Activated T-cell treated with anti-CD3 and anti-CD28 coated beads, Interleukin-2, amount 50 U/mL, for 4 hours (primary cell): ENCODE measurements at regions not wholly inside any gene's neighbourhood (a gene's known extent, or its start where the extent isn't known, plus 50 kb on each side); places are given as distances from the start of the nearest gene placed in this dataset.

ENCODE experiments used
- ATAC-seq, 2 donors: fragments of 200-7000 bp; cut with Tn5 transposase; one replicate each; pipeline ENCODE4 v1.10.0; 2021
- DNase-seq: peaks from one replicate; pipeline ENCODE4 v3.0.0-alpha.2; 2020
- H3K27me3 Mint-ChIP-seq: one replicate; pipeline ENCODE4 v1.8.0; 2021; ENCODE audit warnings: low read depth, mixed read lengths
- H3K36me3 Mint-ChIP-seq: one replicate; pipeline ENCODE4 v1.8.0; 2022; ENCODE audit warnings: mixed read lengths; ENCODE audit not compliant: insufficient read depth
- H3K4me1 Mint-ChIP-seq: one replicate; pipeline ENCODE4 v1.8.0; 2021; ENCODE audit warnings: low read depth, mixed read lengths
- H3K4me3 Mint-ChIP-seq: one replicate; pipeline ENCODE4 v1.8.0; 2021; ENCODE audit warnings: mild to moderate bottlenecking, moderate library complexity, mixed read lengths
- H3K9me3 Mint-ChIP-seq: one replicate; pipeline ENCODE4 v1.8.0; 2021; ENCODE audit warnings: mixed read lengths

DNA sequence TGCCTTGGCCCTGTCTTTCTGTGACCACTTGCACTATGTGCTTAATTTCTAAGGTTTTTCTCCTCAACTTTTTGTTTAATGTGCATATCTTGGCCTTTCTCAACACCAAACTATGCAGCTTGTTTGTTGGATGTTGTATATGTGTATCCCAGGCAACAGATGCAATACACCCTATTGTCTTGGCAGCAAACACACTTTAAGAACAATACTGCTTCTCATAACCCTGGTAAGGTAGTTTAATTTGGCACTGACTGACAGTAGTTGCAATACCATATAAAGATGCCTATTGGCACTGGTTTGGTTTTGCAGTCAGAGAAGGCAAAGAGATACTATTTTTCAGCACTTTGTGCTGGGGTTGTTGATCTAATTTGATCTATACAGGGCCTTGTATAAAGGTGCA lies 360.7 kb upstream of the CWC22 start:
- no peak for ATAC-seq
- H3K4me1 Mint-ChIP-seq: no peaks in the 10 kb centered on the region
- no peak for DNase-seq
- H3K27me3 Mint-ChIP-seq: no peaks in the 10 kb centered on the region
- no peaks in the 10 kb centered on the region for H3K36me3 Mint-ChIP-seq
- no peaks in the 10 kb centered on the region for H3K9me3 Mint-ChIP-seq
- H3K4me3 Mint-ChIP-seq: no peak overlapping the region

DNA sequence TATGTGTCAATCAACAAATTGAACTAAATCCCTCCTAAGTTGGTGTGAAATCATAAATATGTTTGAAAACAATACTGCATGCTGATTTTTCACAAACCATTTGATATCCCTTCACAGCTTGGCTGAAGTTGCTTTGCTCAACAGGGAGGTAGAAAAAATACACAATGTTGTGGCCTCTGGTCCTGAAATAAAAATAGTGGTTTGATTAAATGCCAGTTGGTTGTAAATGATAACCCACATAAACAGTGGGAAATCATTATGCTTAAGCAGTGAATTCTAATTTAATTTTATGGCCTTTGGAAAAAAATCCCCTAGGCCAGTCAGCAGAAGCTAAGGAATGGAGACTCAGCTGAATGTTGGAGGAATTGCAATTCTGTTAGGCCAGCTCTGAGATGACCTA lies 359.4 kb upstream of the CWC22 start:
- no peak for ATAC-seq
- Mint-ChIP-seq H3K4me1 (no peaks in the 10 kb centered on the region), H3K9me3 (no peaks in the 10 kb centered on the region), H3K27me3 (no peaks in the 10 kb centered on the region), H3K4me3 (no peak overlapping the region), H3K36me3 (no peaks in the 10 kb centered on the region)
- DNase-seq: no peak

GRCh38 chr2:180364719-180365118 lies 357.6 kb upstream of the CWC22 start:
- H3K4me3 Mint-ChIP-seq: no peak overlapping the region
- H3K9me3 Mint-ChIP-seq: no peaks in the 10 kb centered on the region
- no peaks in the 10 kb centered on the region for H3K27me3 Mint-ChIP-seq
- no peak for DNase-seq
- H3K36me3 Mint-ChIP-seq: no peaks in the 10 kb centered on the region
- ATAC-seq: no peak
- H3K4me1 Mint-ChIP-seq: peaks cover 6% of the 10 kb centered on the region

- Mint-ChIP-seq H3K27me3 (no peaks in the 10 kb centered on the region), H3K4me1 (peaks cover 6% of the 10 kb centered on the region), H3K4me3 (no peak overlapping the region), H3K9me3 (no peaks in the 10 kb centered on the region), H3K36me3 (no peaks in the 10 kb centered on the region)
- ATAC-seq (no peak), DNase-seq (no peak)
These were observed 353.2 kb upstream of the CWC22 start for GRCh38 chr2:180360283-180360618.

GRCh38 chr2:180359522-180360282 lies 352.6 kb upstream of the CWC22 start:
- no peaks in the 10 kb centered on the region for H3K9me3 Mint-ChIP-seq
- no peaks in the 10 kb centered on the region for H3K36me3 Mint-ChIP-seq
- no peaks in the 10 kb centered on the region for H3K27me3 Mint-ChIP-seq
- DNase-seq (no peak), ATAC-seq (no peak)
- H3K4me1 Mint-ChIP-seq: peaks cover 6% of the 10 kb centered on the region
- no peak overlapping the region for H3K4me3 Mint-ChIP-seq

DNA sequence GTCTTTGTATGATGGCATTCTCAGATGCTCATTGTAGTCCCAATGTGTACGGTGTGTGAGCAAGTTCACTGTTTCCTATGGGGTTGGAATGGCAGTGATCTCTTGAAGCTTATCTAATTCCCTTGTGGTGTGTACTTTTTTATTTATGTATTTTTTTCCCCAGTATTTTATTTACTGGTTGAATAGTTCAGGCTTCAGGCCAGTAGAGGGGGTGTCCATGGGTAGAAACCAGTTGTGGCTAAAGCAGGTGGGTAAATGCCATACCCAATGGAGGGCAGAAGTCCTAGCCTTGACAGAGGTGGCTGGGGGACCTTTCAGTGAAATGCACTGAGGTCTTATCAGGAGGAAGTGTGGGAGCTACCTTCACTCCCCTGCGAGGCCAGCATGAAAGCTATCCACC lies 351.4 kb upstream of the CWC22 start:
- Mint-ChIP-seq H3K4me3 (no peak overlapping the region), H3K36me3 (no peaks in the 10 kb centered on the region), H3K27me3 (no peaks in the 10 kb centered on the region), H3K9me3 (no peaks in the 10 kb centered on the region), H3K4me1 (peaks cover 6% of the 10 kb centered on the region)
- DNase-seq (no peak), ATAC-seq (no peak)

DNA sequence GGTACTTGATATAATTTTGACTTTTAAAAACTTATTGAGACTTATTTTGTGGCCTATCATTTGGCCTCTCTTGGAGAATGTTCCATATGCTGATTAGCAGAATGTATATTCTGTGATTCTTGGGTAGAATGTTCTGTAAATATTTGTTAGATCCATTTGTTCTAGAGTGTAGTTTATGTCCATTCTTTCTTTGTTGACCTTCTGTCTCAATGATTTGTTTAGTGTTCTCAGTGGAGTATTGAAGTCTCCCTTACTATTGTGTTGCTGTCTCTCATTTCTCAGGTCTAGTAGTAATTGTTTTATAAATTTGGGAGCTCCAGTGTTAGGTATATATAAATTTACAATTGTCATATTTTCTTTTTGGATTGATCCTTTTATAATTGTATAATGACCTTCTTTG lies 349.6 kb upstream of the CWC22 start:
- H3K9me3 Mint-ChIP-seq: no peaks in the 10 kb centered on the region
- H3K4me1 Mint-ChIP-seq: peaks cover 6% of the 10 kb centered on the region
- no peak for ATAC-seq

DNA sequence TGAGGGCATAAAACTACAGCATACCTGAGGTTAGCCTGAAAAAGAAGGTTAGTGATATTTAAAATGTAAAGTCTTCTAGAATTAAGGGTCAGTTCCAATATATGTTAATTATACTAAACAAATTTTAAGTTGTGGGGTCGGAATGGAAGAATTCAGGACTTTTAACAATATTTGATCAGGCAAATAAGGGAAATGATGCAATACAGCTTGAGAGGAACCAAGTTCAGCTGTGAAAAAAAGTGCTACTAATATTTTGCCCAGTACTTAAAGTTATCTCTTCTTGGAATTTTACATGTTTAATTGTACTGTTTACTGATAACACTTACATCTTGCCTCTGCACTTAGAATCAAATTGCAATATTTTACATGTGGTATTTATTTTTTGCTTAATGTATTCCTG lies 345.5 kb upstream of the CWC22 start:
- no peak for DNase-seq
- no peak for ATAC-seq
- Mint-ChIP-seq H3K4me3 (no peak overlapping the region), H3K27me3 (no peaks in the 10 kb centered on the region), H3K9me3 (no peaks in the 10 kb centered on the region), H3K36me3 (no peaks in the 10 kb centered on the region), H3K4me1 (no peaks in the 10 kb centered on the region)

More for the DNA sequence above, 349.6 kb upstream of the CWC22 start:
- Mint-ChIP-seq H3K4me3 (no peak overlapping the region), H3K27me3 (no peaks in the 10 kb centered on the region), H3K36me3 (no peaks in the 10 kb centered on the region)
- no peak for DNase-seq

- Mint-ChIP-seq H3K36me3 (no peaks in the 10 kb centered on the region), H3K4me3 (no peak overlapping the region), H3K9me3 (peaks cover 8% of the 10 kb centered on the region), H3K27me3 (no peaks in the 10 kb centered on the region), H3K4me1 (no peaks in the 10 kb centered on the region)
- DNase-seq: no peak
- ATAC-seq: no peak
These were observed 342.7 kb upstream of the CWC22 start for GRCh38 chr2:180349809-180350208.

GRCh38 chr2:180343528-180344345 lies 336.6 kb upstream of the CWC22 start:
- Mint-ChIP-seq H3K9me3 (peaks cover 16% of the 10 kb centered on the region), H3K4me3 (no peak overlapping the region), H3K36me3 (no peaks in the 10 kb centered on the region), H3K27me3 (no peaks in the 10 kb centered on the region), H3K4me1 (no peaks in the 10 kb centered on the region)
- no peak for ATAC-seq
- no peak for DNase-seq

DNA sequence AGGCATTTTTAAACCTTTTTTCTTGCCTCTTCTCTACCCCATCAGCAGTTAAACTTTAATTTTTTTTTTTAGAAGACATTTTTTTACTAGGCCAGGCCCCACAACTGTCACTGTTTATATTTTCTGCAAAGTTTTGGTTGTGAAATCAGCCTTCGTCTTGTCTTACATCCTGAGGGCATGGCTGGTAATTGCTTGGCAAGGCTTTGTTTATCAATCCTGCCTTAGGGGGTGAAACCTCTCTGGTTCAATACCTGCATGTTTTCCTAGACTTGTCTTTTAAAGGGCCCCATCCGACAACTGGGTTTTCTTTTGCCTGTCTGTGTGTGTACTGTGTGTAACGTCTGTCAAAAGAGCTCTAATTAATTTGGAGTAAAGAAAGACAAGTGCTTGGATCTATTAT lies 330.0 kb upstream of the CWC22 start:
- ATAC-seq (no peak), DNase-seq (no peak)
- Mint-ChIP-seq H3K27me3 (no peaks in the 10 kb centered on the region), H3K4me3 (no peak overlapping the region), H3K36me3 (peaks cover 2% of the 10 kb centered on the region), H3K9me3 (peaks cover 35% of the 10 kb centered on the region), H3K4me1 (no peaks in the 10 kb centered on the region)

DNA sequence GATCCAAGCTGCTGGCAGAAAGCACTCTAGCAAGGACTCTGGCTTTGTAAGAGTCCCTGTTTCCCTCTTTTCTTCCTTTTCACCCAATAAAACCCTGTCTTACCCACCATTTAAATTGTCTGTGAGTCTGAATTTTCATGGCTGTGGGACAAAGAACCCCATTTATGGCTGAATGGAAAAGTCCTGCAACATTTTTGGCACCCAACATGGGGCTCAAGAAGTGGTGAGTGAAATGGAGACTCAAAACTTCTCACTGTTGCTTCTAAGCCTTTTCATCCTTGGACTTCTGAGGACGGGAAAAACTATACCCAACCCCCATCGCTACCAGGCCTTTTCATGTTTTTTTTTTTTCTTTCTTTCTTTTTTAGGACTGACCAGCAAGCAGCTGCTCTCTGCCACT lies 329.5 kb upstream of the CWC22 start:
- peaks cover 2% of the 10 kb centered on the region for H3K36me3 Mint-ChIP-seq
- no peak overlapping the region for H3K4me3 Mint-ChIP-seq
- H3K4me1 Mint-ChIP-seq: no peaks in the 10 kb centered on the region
- ATAC-seq (no peak), DNase-seq (no peak)
- H3K27me3 Mint-ChIP-seq: no peaks in the 10 kb centered on the region
- peaks cover 35% of the 10 kb centered on the region for H3K9me3 Mint-ChIP-seq

DNA sequence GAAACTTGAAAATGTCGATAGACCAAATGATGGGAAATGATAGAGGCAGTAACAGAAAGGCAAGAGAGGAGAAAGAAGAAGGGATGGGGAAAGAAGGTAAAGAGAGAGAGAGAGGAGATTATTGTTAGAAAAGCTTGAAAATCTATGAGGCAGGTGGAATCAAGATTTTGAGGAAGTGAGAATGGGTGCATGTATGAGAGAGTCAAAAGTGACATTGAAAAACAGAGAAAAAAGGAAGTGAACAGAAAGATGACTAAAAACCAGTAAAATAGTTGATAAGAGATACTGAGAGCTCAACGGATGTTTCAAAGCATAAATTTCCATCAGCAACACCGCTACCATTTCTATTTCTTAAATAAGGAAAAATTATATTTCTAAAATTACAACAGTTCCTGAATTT lies 327.4 kb upstream of the CWC22 start:
- Mint-ChIP-seq H3K36me3 (peaks cover 2% of the 10 kb centered on the region), H3K4me1 (no peaks in the 10 kb centered on the region), H3K4me3 (no peak overlapping the region), H3K27me3 (no peaks in the 10 kb centered on the region), H3K9me3 (peaks cover 39% of the 10 kb centered on the region)
- DNase-seq: no peak
- ATAC-seq: no peak

DNA sequence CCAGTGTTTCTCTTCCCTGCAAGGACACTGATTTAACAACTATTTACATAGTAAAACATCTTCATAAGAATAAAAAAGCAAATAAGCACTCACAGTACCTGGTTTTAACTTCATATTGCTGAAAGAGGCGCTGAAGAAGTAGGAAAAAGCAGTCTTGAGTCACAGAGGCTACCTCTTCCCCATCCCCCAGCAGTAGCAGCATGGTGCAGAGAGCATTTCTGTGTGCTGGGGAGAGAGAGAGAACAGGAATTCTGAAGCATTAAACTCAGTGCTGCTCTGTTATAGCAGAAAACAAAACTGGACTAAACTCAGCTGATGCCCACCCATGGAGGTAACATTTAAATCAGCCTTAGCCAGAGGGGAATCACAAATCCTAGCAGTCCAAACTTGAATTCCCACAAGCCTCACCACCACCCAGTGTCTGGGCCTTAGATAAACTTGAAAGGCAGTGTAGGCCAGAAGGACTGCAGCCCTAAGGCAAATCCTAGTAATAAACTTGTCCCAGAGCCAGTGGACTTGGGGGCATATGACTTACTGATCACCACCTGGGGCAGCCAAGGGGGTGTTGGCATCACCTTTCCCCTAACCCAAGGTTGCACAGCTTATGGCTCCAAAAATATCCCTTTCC lies 321.8 kb upstream of the CWC22 start:
- Mint-ChIP-seq H3K36me3 (no peaks in the 10 kb centered on the region), H3K27me3 (peaks cover 7% of the 10 kb centered on the region), H3K4me1 (no peaks in the 10 kb centered on the region), H3K9me3 (peaks cover 19% of the 10 kb centered on the region), H3K4me3 (no peak overlapping the region)
- DNase-seq: no peak
- ATAC-seq: no peak

DNA sequence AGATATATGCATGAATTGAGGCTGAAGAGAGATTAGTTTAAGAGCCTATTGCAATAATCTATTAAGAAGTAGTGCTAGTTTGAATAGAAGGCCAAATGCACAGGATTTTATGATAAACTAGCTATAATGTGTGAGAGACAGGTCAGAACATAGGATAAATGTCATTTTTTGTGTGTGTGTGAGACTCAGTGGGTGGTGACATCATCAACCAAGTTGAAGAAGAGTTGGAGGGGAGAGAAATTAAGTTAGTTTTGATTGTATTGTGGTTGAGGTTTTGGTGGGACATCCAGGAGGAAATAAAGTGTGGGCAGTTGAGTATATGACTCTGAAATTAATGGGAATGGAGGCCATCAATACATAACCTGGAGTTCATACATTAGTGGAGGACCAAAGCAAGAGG lies 320.1 kb upstream of the CWC22 start:
- Mint-ChIP-seq H3K4me1 (no peaks in the 10 kb centered on the region), H3K4me3 (no peak overlapping the region), H3K27me3 (peaks cover 7% of the 10 kb centered on the region), H3K36me3 (no peaks in the 10 kb centered on the region), H3K9me3 (peaks cover 16% of the 10 kb centered on the region)
- DNase-seq (no peak), ATAC-seq (no peak)
